Effector memory CD8-positive, alpha-beta T cell (primary cell): ENCODE measurements at regions not wholly inside any gene's neighbourhood (a gene's known extent, or its start where the extent isn't known, plus 50 kb on each side); places are given as distances from the start of the nearest gene placed in this dataset.
"Not testable (repeated sequence)": the region's sequence is repeated elsewhere in the genome, so short reads cannot be mapped to it uniquely, and the experiment has no call there.

ENCODE experiments used
- ATAC-seq: fragments of 150-1000 bp; cut with Tn5 transposase; replicated peaks from 2 replicates; pipeline ENCODE4 v1.10.0; 2021; ENCODE audit warnings: mild to moderate bottlenecking, moderate library complexity
- DNase-seq, 3 experiments: peaks; one replicate each; pipeline ENCODE4 v3.0.0; 2021
- H3K27ac Mint-ChIP-seq, 2 donors: one replicate each; pipeline ENCODE4 v1.8.0; 2022; ENCODE audit warnings: mild to moderate bottlenecking in 2 of 2, mixed read lengths in 2 of 2, moderate library complexity in 2 of 2
- H3K27me3 Mint-ChIP-seq, 2 donors: one replicate each; pipeline ENCODE4 v1.8.0; 2022; ENCODE audit warnings: mixed read lengths in 2 of 2
- H3K36me3 Mint-ChIP-seq: one replicate; pipeline ENCODE4 v1.8.0; 2022; ENCODE audit warnings: mild to moderate bottlenecking, moderate library complexity, mixed read lengths; ENCODE audit not compliant: insufficient read depth
- H3K4me1 Mint-ChIP-seq, 2 donors: one replicate each; pipeline ENCODE4 v1.8.0; 2022; ENCODE audit warnings: low read depth in 2 of 2, mixed read lengths in 2 of 2
- H3K4me3 Mint-ChIP-seq, 2 donors: one replicate each; pipeline ENCODE4 v1.8.0; 2022; ENCODE audit warnings: mild to moderate bottlenecking in 2 of 2, mixed read lengths in 2 of 2, moderate library complexity in 2 of 2
- H3K9me3 Mint-ChIP-seq, 2 donors: one replicate each; pipeline ENCODE4 v1.8.0; 2022; ENCODE audit warnings: mixed read lengths in 2 of 2

- no peak for ATAC-seq
- Mint-ChIP-seq H3K27me3 (no peaks in the 10 kb centered on the region), H3K27ac (no peak overlapping the region)
Observed at GRCh38 chr1:212155219-212155618, 119.7 kb downstream of the DTL start.

GRCh38 chr1:212157252-212157651 is 121.7 kb downstream of the DTL start:
- Mint-ChIP-seq H3K4me1 (peaks cover 6 to 21% of the 10 kb centered on the region in 2 donors), H3K4me3 (no peak overlapping the region), H3K36me3 (peaks cover 6% of the 10 kb centered on the region), H3K27me3 (no peaks in the 10 kb centered on the region), H3K27ac (no peak overlapping the region), H3K9me3 (no peaks in the 10 kb centered on the region)
- no peak for DNase-seq
- ATAC-seq: no peak

More at GRCh38 chr1:212155219-212155618, 119.7 kb downstream of the DTL start:
- H3K9me3 Mint-ChIP-seq: no peaks in the 10 kb centered on the region
- no peak overlapping the region for H3K4me3 Mint-ChIP-seq
- peaks cover 6 to 12% of the 10 kb centered on the region in 2 donors for H3K4me1 Mint-ChIP-seq
- peaks cover 6% of the 10 kb centered on the region for H3K36me3 Mint-ChIP-seq
- no peak for DNase-seq

- DNase-seq: peak in 2 of 3 experiments; percentile 36 to 38
- Mint-ChIP-seq H3K9me3 (no peaks in the 10 kb centered on the region), H3K4me3 (peak overlapping the region in 1 of 2 donors; percentile 55), H3K36me3 (peaks cover 6% of the 10 kb centered on the region), H3K27me3 (no peaks in the 10 kb centered on the region), H3K4me1 (peaks cover 10 to 29% of the 10 kb centered on the region in 2 donors), H3K27ac (peak overlapping the region; percentile 44 to 81)
- peak; percentile 84 for ATAC-seq
Observed at GRCh38 chr1:212158912-212159796, 123.6 kb downstream of the DTL start.

GRCh38 chr1:212161231-212161781 is 123.9 kb upstream of the PPP2R5A start:
- DNase-seq: no peak
- Mint-ChIP-seq H3K36me3 (peaks cover 6% of the 10 kb centered on the region), H3K4me3 (no peak overlapping the region), H3K27me3 (no peaks in the 10 kb centered on the region), H3K4me1 (peaks cover 10 to 29% of the 10 kb centered on the region in 2 donors), H3K9me3 (no peaks in the 10 kb centered on the region), H3K27ac (no peak overlapping the region)
- ATAC-seq: peak; percentile 14

- Mint-ChIP-seq H3K27me3 (peaks cover 0 to 7% of the 10 kb centered on the region in 2 donors), H3K4me3 (peak overlapping the region; percentile 7 to 20), H3K27ac (no peak overlapping the region), H3K4me1 (peaks cover 10 to 29% of the 10 kb centered on the region in 2 donors), H3K9me3 (no peaks in the 10 kb centered on the region), H3K36me3 (peaks cover 6% of the 10 kb centered on the region)
- ATAC-seq (no peak), DNase-seq (peak in 2 of 3 experiments; percentile 19 to 21)
Observed at GRCh38 chr1:212162635-212163034, 122.6 kb upstream of the PPP2R5A start.

- peaks cover 5 to 21% of the 10 kb centered on the region in 2 donors for H3K4me1 Mint-ChIP-seq
- no peaks in the 10 kb centered on the region for H3K9me3 Mint-ChIP-seq
- peaks cover 0 to 7% of the 10 kb centered on the region in 2 donors for H3K27me3 Mint-ChIP-seq
- H3K4me3 Mint-ChIP-seq: no peak overlapping the region
- no peak overlapping the region for H3K27ac Mint-ChIP-seq
- DNase-seq: no peak
- no peak for ATAC-seq
- peaks cover 4% of the 10 kb centered on the region for H3K36me3 Mint-ChIP-seq
Observed at GRCh38 chr1:212164095-212164872, 120.9 kb upstream of the PPP2R5A start.

GRCh38 chr1:212166244-212166643 is 119.0 kb upstream of the PPP2R5A start:
- H3K27me3 Mint-ChIP-seq: peaks cover 0 to 7% of the 10 kb centered on the region in 2 donors
- H3K4me1 Mint-ChIP-seq: peaks cover 5 to 15% of the 10 kb centered on the region in 2 donors
- no peaks in the 10 kb centered on the region for H3K9me3 Mint-ChIP-seq
- no peak overlapping the region for H3K27ac Mint-ChIP-seq
- no peak for DNase-seq
- no peak overlapping the region for H3K4me3 Mint-ChIP-seq
- no peak for ATAC-seq
- no peaks in the 10 kb centered on the region for H3K36me3 Mint-ChIP-seq

GRCh38 chr1:212166644-212167043 is 118.6 kb upstream of the PPP2R5A start:
- H3K4me3 Mint-ChIP-seq: no peak overlapping the region
- H3K9me3 Mint-ChIP-seq: no peaks in the 10 kb centered on the region
- H3K27me3 Mint-ChIP-seq: peaks cover 0 to 7% of the 10 kb centered on the region in 2 donors
- no peak for DNase-seq
- H3K27ac Mint-ChIP-seq: no peak overlapping the region
- peaks cover 5 to 11% of the 10 kb centered on the region in 2 donors for H3K4me1 Mint-ChIP-seq
- no peaks in the 10 kb centered on the region for H3K36me3 Mint-ChIP-seq
- ATAC-seq: no peak

GRCh38 chr1:212167098-212167497 is 118.1 kb upstream of the PPP2R5A start:
- no peaks in the 10 kb centered on the region for H3K9me3 Mint-ChIP-seq
- DNase-seq: no peak
- no peaks in the 10 kb centered on the region for H3K36me3 Mint-ChIP-seq
- ATAC-seq: no peak
- H3K27me3 Mint-ChIP-seq: peaks cover 0 to 7% of the 10 kb centered on the region in 2 donors
- peaks cover 5 to 9% of the 10 kb centered on the region in 2 donors for H3K4me1 Mint-ChIP-seq
- no peak overlapping the region for H3K4me3 Mint-ChIP-seq
- H3K27ac Mint-ChIP-seq: no peak overlapping the region

- Mint-ChIP-seq H3K9me3 (no peaks in the 10 kb centered on the region), H3K27ac (no peak overlapping the region), H3K36me3 (no peaks in the 10 kb centered on the region), H3K4me1 (no peaks in the 10 kb centered on the region), H3K27me3 (no peaks in the 10 kb centered on the region), H3K4me3 (no peak overlapping the region)
- no peak for DNase-seq
- no peak for ATAC-seq
Observed at GRCh38 chr1:212173567-212173966, 111.6 kb upstream of the PPP2R5A start.

GRCh38 chr1:212174295-212174694 is 110.9 kb upstream of the PPP2R5A start:
- not testable (repeated sequence) for H3K4me3 Mint-ChIP-seq

GRCh38 chr1:212177542-212177941 is 107.7 kb upstream of the PPP2R5A start:
- H3K4me1 Mint-ChIP-seq: peaks cover 0 to 3% of the 10 kb centered on the region in 2 donors
- H3K9me3 Mint-ChIP-seq: no peaks in the 10 kb centered on the region
- no peak for ATAC-seq
- no peaks in the 10 kb centered on the region for H3K36me3 Mint-ChIP-seq
- H3K27me3 Mint-ChIP-seq: no peaks in the 10 kb centered on the region
- no peak overlapping the region for H3K4me3 Mint-ChIP-seq
- no peak overlapping the region for H3K27ac Mint-ChIP-seq
- DNase-seq: no peak

More at GRCh38 chr1:212174295-212174694, 110.9 kb upstream of the PPP2R5A start:
- not testable (repeated sequence) for H3K4me1 Mint-ChIP-seq, H3K27ac Mint-ChIP-seq, ATAC-seq, H3K27me3 Mint-ChIP-seq, H3K9me3 Mint-ChIP-seq, H3K36me3 Mint-ChIP-seq, DNase-seq

GRCh38 chr1:212178851-212179250 is 106.4 kb upstream of the PPP2R5A start:
- H3K27ac Mint-ChIP-seq: peak overlapping the region in 1 of 2 donors; percentile 24
- H3K36me3 Mint-ChIP-seq: no peaks in the 10 kb centered on the region
- H3K9me3 Mint-ChIP-seq: no peaks in the 10 kb centered on the region
- H3K4me1 Mint-ChIP-seq: peaks cover 0 to 3% of the 10 kb centered on the region in 2 donors
- no peak for DNase-seq
- ATAC-seq: no peak
- peaks cover 0 to 6% of the 10 kb centered on the region in 2 donors for H3K27me3 Mint-ChIP-seq
- H3K4me3 Mint-ChIP-seq: no peak overlapping the region
